A549 (cell line): ENCODE measurements at regions not wholly inside any gene's neighbourhood (a gene's known extent, or its start where the extent isn't known, plus 50 kb on each side); places are given as distances from the start of the nearest gene placed in this dataset.

ENCODE experiments used
- CBX8 ChIP-seq: fragments of 200-600 bp; sonication (generic); IDR thresholded peaks from 2 replicates; pipeline ENCODE4 v1.6.1; 2016
- CTCF ChIP-seq: fragments of >200 bp; sonication (Bioruptor Twin); formaldehyde crosslinking; IDR thresholded peaks from 3 replicates; pipeline ENCODE4 v1.5.1; 2016

DNA sequence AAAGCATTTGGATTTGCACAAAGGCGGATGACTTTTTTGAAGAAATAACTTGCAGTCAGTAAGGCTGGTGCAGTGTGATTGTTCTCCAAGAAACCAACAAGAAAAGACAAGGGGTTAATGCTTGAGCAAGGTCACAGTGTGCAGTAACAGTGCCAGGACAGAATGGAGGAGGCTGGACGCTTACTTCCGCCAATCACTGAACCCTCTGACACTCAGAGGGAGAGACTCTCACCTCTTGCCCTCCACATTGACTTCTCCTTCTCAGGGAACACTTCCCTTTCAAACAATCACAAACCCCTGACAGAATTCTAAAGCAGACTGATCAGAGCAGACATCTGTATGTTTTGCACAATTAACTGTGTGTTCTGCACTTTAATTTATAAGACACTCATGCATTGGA lies 228.4 kb downstream of the BLID start:
- TF ChIP-seq CTCF (no peak), CBX8 (no peak)
